DMS114 treated with DMSO at 0.1 percent for 48 hours (cell line): ENCODE measurements at regions not wholly inside any gene's neighbourhood (a gene's known extent, or its start where the extent isn't known, plus 50 kb on each side); places are given as distances from the start of the nearest gene placed in this dataset.

Experiments used
- DNase-seq: peaks from one replicate; lab custom pipeline; 2025; ENCODE audit not compliant: unreplicated experiment; lab: John Stamatoyannopoulos, UW

GRCh38 chr3:157751386-157751785 is 248.2 kb upstream of the VEPH1 start:
- no peak for DNase-seq

GRCh38 chr3:157746391-157746790 is 243.2 kb upstream of the VEPH1 start:
- no peak for DNase-seq

DNA sequence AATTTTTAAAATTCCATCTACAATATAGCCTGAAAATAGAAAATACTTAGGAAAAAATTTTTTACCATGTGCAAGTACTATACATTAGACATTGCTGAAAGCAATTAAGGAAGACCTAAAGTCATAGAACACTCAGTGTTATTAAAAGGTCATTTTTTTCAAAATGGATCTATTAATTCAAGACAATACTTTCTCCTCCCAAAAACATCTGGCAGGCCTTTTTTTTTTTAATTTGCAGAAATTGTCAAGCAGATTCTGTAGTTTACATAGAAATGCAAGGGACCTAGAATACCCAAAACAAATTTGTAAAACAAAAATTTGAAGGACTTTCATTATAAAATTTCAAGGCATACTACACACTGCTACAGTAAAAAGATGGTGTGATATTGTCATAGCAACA is 238.4 kb upstream of the VEPH1 start:
- no peak for DNase-seq

GRCh38 chr3:157738441-157738840 is 235.2 kb upstream of the VEPH1 start:
- DNase-seq: no peak

- DNase-seq: no peak
Measured at GRCh38 chr3:157718800-157719199, 215.6 kb upstream of the VEPH1 start.

GRCh38 chr3:157713101-157713500 is 209.9 kb upstream of the VEPH1 start:
- no peak for DNase-seq

GRCh38 chr3:157705258-157705657 is 202.0 kb upstream of the VEPH1 start:
- DNase-seq: no peak

GRCh38 chr3:157700405-157700804 is 197.2 kb upstream of the VEPH1 start:
- no peak for DNase-seq

- no peak for DNase-seq
Measured at GRCh38 chr3:157695586-157695985, 192.4 kb upstream of the VEPH1 start.

- DNase-seq: no peak
Measured at GRCh38 chr3:157695103-157695502, 191.9 kb upstream of the VEPH1 start.

DNA sequence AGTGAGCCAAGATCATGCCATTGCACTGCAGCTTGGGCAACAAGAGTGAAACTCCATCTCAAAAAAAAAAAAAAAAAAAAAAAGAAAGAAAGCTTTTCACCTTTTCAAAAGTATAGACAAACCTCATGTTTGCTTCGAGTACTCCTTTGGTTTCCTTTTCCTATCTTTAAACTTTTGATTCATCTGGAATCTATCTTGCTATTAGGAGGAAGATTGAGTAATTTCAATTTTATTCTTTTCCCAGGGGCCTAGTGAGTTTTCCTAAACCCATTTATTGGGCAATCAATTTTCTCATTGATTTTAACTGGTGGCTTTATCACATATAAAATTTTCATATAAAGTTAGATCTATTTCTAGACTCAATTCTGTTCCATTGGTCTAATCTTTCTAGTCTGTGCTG is 190.5 kb upstream of the VEPH1 start:
- no peak for DNase-seq

- DNase-seq: no peak
Measured at GRCh38 chr3:157692468-157692867, 189.3 kb upstream of the VEPH1 start.

DNA sequence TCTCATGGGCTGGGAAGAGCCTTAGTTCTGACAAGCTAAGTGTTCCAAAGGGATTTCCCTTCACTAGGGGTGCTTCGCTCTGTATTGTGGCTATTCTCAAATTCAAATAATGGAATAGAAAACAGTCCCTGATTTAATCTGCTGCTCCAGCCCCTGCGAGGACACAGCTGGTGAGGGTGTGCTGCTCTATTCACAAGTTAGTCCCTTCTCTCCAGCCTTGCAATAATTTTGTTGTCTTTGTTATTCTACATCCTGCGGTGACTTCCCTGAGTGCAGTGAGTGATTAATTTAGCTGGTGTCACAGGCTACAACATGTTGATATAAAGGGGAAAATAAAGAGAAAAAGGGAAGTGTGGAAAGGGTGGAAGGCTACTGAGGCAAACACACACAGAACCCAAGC is 180.5 kb upstream of the VEPH1 start:
- no peak for DNase-seq

DNA sequence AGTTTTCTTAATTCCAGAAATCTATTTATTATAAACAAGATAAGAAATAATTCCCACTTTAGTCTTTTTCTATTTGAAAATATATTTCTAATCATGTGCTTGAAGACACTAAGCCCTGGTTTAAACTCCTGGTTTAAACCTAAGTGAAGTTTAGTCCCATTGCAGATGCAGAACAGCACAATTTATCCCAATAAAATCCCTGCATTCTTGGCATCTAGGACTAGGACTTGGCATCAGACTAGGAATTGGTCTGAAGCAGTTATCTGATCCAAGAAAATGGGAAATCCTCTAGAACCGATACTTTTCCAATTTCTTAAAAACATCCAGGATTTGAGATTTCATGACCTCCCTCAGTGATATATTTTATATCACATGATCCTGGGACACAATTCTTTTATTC is 168.8 kb upstream of the VEPH1 start:
- no peak for DNase-seq

DNA sequence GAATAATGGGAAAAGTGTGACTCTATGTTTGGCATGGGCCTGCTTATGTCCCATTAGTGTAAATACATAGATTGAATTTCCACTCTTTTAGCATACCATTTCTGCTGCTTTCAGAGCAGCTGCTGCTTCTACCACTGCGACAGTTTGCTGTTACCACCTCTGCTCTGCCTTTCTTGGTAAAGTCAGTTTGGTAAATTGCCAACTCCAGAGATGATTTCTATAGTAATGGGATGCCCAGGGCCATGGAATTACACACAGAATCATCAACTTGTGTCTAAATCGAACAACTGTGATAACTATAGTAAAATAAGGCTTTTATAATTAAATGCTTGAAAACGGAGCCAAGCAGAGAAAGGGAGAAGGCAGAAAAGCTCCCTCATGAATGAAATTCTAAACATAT is 168.4 kb upstream of the VEPH1 start:
- no peak for DNase-seq

DNA sequence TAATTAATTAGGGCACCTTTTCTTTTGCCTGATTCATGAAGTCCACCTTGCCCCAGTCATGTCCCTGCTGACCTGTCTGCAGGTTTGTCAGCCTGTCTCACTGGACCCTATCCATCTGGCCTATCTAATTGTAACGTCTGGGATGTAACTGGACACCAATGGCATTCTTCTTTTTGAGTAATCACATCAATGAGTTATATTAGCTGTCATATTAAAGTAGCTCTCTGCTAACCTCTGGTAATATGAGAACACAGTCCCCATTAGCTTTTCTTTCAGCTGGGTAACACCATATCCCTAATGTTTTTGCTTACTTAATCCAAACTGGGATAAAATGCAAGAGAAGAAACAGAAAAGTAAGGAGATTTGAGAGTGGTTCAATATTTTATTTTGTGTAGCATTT is 166.2 kb upstream of the VEPH1 start:
- no peak for DNase-seq

- DNase-seq: no peak
Measured at GRCh38 chr3:157667493-157667892, 164.3 kb upstream of the VEPH1 start.

DNA sequence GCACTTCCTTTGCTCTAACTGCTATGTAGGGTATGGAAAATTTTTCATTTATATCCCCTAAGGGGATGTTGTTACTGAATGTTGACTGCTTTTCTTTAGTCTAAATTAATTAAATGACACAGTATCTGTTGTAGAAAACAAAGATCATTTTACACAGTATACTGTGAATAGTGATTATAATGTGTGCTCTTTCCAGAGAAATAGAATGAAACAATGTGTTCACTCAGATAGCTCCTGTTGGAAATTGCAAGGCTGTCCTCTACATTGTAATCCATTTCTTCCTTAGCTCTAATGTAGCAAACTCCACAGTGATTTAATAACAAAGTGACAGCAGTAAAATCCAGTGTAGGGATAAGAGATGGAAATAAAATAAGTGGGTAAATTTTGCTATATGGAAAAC is 159.0 kb upstream of the VEPH1 start:
- DNase-seq: no peak

DNA sequence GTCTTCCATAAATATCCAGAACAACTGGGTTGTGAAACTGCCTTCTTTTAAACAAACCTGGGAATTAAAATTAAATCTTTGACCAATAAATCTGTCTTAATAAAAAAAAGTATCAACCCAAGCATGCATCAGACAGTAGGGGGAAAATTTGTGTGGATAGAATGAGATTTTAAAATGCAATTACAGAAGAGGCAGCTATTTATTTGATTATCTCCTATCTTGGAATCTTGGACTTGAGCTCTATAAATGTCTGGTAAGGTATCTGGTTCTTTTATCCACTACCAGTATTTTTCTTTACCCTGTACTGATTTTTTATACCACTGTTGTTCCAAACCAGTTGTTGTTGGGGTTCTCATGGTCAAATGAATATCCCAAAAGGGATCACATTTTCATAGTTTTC is 157.6 kb upstream of the VEPH1 start:
- DNase-seq: no peak

DNA sequence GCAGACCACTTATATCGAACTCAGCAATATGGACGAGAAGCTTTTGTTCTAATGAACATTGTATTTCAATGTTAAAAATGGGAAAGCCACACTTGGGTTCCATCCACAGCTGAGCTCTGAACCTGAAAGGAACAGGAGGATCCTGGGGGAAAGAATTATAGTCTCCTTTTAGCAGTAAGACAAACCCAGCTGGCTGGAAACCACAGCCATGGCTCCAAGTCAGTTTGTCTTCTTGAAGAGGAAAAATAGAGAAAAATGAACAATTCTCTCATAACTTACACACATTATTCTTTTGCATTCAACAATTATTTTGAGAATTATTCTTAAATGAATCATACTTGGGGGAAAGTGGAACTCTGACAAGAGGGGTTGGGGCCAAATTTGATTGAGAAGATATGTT is 149.2 kb upstream of the VEPH1 start:
- DNase-seq: no peak

- DNase-seq: no peak
Measured at GRCh38 chr3:157650699-157651098, 147.5 kb upstream of the VEPH1 start.

- DNase-seq: no peak
Measured at GRCh38 chr3:157650172-157650571, 147.0 kb upstream of the VEPH1 start.

- no peak for DNase-seq
Measured at GRCh38 chr3:157649511-157649910, 146.3 kb upstream of the VEPH1 start.

DNA sequence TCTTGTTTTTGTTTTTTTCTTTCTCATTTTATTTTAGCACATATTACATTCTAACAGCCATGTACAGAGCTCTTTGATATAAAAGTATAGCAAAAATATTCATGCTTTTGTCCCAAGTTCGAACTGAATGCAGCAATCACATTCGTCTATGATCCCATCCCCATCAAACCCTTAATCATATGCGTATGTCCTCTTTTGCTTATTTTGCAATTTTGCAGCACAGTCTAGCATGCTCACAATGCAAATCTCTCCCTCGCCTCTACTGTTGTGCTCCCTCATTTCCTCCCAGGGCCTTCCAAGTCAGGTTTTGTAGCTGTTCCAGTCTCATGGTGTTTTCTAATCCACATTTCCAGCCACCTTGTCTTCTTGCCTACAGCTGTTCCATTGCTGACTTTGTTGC is 144.6 kb upstream of the VEPH1 start:
- DNase-seq: no peak
